H1 (cell line): ENCODE measurements at regions not wholly inside any gene's neighbourhood (a gene's known extent, or its start where the extent isn't known, plus 50 kb on each side); places are given as distances from the start of the nearest gene placed in this dataset.

ENCODE experiments used
- CHD2 ChIP-seq: IDR thresholded peaks from 2 replicates; pipeline ENCODE4 v1.6.1; 2012; ENCODE audit warnings: low read length, improper control_type of control experiment
- EP300 ChIP-seq, 2 experiments: IDR thresholded peaks; 1 replicate in 1 of 2; 2 replicates in 1 of 2; pipeline ENCODE4 v1.6.1; 2011 to 2012; ENCODE audit warnings: low read depth in 2 of 2, low read length in 2 of 2, mild to moderate bottlenecking in 2 of 2, borderline replicate concordance in 1 of 2, inconsistent platforms in 1 of 2, moderate library complexity in 1 of 2
- JUN ChIP-seq: IDR thresholded peaks from 2 replicates; pipeline ENCODE4 v1.6.1; 2011; ENCODE audit warnings: low read depth, mild to moderate bottlenecking, improper control_type of control experiment, low read length
- SP1 ChIP-seq: IDR thresholded peaks from 2 replicates; pipeline ENCODE4 v1.6.1; 2011; ENCODE audit warnings: low read depth, low read length
- TF ChIP-seq, protein P1 (sequence below): fragments of 300-600 bp; sonication (generic); IDR thresholded peaks from 2 replicates; pipeline ENCODE4 v1.7.1; 2012; ENCODE audit warnings: low read length, moderate library complexity, mild to moderate bottlenecking, inconsistent platforms; ENCODE audit not compliant: insufficient replicate concordance
- TF ChIP-seq, protein P2 (sequence below): IDR thresholded peaks from 2 replicates; pipeline ENCODE4 v1.6.1; 2012; ENCODE audit warnings: inconsistent platforms
- TF ChIP-seq, protein P3 (sequence below), 3 experiments: IDR thresholded peaks; 1 replicate in 2 of 3; 2 replicates in 1 of 3; pipeline versions ENCODE4 v1.5.1 to v1.6.1; 2011; ENCODE audit warnings: low read length in 3 of 3, mild to moderate bottlenecking in 3 of 3, inconsistent platforms in 2 of 3, low read depth in 1 of 3, moderate library complexity in 1 of 3; ENCODE audit not compliant: insufficient read depth in 1 of 3; ENCODE audit errors: control extremely low read depth in 1 of 3

DNA sequence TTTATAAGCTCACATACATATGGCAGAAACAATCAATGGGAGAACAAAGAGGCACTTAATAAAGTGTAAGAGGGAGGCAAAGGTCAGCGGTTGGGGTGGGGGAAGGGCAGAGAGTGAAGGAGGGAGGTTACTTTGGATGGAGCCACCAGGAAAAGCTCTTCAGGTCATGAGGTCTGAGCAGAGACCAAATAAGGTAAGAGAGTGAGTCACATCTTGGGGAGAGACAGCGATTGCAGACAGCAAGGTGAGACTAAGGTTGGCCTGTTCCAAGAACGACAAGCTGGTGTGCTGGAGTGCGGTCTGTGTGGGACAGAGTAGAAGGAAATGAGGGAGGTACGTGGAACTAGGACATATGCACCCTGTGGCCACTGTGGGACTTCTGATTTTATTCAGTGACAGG lies 74.3 kb upstream of the TOMM7 start (continued):
- TF ChIP-seq, protein P1, sequence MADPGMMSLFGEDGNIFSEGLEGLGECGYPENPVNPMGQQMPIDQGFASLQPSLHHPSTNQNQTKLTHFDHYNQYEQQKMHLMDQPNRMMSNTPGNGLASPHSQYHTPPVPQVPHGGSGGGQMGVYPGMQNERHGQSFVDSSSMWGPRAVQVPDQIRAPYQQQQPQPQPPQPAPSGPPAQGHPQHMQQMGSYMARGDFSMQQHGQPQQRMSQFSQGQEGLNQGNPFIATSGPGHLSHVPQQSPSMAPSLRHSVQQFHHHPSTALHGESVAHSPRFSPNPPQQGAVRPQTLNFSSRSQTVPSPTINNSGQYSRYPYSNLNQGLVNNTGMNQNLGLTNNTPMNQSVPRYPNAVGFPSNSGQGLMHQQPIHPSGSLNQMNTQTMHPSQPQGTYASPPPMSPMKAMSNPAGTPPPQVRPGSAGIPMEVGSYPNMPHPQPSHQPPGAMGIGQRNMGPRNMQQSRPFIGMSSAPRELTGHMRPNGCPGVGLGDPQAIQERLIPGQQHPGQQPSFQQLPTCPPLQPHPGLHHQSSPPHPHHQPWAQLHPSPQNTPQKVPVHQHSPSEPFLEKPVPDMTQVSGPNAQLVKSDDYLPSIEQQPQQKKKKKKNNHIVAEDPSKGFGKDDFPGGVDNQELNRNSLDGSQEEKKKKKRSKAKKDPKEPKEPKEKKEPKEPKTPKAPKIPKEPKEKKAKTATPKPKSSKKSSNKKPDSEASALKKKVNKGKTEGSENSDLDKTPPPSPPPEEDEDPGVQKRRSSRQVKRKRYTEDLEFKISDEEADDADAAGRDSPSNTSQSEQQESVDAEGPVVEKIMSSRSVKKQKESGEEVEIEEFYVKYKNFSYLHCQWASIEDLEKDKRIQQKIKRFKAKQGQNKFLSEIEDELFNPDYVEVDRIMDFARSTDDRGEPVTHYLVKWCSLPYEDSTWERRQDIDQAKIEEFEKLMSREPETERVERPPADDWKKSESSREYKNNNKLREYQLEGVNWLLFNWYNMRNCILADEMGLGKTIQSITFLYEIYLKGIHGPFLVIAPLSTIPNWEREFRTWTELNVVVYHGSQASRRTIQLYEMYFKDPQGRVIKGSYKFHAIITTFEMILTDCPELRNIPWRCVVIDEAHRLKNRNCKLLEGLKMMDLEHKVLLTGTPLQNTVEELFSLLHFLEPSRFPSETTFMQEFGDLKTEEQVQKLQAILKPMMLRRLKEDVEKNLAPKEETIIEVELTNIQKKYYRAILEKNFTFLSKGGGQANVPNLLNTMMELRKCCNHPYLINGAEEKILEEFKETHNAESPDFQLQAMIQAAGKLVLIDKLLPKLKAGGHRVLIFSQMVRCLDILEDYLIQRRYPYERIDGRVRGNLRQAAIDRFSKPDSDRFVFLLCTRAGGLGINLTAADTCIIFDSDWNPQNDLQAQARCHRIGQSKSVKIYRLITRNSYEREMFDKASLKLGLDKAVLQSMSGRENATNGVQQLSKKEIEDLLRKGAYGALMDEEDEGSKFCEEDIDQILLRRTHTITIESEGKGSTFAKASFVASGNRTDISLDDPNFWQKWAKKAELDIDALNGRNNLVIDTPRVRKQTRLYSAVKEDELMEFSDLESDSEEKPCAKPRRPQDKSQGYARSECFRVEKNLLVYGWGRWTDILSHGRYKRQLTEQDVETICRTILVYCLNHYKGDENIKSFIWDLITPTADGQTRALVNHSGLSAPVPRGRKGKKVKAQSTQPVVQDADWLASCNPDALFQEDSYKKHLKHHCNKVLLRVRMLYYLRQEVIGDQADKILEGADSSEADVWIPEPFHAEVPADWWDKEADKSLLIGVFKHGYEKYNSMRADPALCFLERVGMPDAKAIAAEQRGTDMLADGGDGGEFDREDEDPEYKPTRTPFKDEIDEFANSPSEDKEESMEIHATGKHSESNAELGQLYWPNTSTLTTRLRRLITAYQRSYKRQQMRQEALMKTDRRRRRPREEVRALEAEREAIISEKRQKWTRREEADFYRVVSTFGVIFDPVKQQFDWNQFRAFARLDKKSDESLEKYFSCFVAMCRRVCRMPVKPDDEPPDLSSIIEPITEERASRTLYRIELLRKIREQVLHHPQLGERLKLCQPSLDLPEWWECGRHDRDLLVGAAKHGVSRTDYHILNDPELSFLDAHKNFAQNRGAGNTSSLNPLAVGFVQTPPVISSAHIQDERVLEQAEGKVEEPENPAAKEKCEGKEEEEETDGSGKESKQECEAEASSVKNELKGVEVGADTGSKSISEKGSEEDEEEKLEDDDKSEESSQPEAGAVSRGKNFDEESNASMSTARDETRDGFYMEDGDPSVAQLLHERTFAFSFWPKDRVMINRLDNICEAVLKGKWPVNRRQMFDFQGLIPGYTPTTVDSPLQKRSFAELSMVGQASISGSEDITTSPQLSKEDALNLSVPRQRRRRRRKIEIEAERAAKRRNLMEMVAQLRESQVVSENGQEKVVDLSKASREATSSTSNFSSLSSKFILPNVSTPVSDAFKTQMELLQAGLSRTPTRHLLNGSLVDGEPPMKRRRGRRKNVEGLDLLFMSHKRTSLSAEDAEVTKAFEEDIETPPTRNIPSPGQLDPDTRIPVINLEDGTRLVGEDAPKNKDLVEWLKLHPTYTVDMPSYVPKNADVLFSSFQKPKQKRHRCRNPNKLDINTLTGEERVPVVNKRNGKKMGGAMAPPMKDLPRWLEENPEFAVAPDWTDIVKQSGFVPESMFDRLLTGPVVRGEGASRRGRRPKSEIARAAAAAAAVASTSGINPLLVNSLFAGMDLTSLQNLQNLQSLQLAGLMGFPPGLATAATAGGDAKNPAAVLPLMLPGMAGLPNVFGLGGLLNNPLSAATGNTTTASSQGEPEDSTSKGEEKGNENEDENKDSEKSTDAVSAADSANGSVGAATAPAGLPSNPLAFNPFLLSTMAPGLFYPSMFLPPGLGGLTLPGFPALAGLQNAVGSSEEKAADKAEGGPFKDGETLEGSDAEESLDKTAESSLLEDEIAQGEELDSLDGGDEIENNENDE = no peak
- TF ChIP-seq JUN (peak; percentile 53; the same call in 1 of the 2 replicates), EP300 (IDR thresholded peaks at IDR 0.05; ENCODE audit: borderline replicate concordance in 1 of 2, low read depth in 2 of 2, low read length in 2 of 2) (no peak; a peak in 1 of 3 replicates), CHD2 (0 out of 2 replicates have a peak, but pooled peaks have one; percentile 28), SP1 (peak; percentile 40; the same call in 1 of the 2 replicates)
- TF ChIP-seq, protein P2, sequence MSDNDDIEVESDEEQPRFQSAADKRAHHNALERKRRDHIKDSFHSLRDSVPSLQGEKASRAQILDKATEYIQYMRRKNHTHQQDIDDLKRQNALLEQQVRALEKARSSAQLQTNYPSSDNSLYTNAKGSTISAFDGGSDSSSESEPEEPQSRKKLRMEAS = 0 out of 2 replicates have a peak, but pooled peaks have one; percentile 19
- TF ChIP-seq, protein P3, sequence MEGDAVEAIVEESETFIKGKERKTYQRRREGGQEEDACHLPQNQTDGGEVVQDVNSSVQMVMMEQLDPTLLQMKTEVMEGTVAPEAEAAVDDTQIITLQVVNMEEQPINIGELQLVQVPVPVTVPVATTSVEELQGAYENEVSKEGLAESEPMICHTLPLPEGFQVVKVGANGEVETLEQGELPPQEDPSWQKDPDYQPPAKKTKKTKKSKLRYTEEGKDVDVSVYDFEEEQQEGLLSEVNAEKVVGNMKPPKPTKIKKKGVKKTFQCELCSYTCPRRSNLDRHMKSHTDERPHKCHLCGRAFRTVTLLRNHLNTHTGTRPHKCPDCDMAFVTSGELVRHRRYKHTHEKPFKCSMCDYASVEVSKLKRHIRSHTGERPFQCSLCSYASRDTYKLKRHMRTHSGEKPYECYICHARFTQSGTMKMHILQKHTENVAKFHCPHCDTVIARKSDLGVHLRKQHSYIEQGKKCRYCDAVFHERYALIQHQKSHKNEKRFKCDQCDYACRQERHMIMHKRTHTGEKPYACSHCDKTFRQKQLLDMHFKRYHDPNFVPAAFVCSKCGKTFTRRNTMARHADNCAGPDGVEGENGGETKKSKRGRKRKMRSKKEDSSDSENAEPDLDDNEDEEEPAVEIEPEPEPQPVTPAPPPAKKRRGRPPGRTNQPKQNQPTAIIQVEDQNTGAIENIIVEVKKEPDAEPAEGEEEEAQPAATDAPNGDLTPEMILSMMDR (IDR thresholded peaks at IDR 0.05; ENCODE audit: control extremely low read depth in 1 of 3, insufficient read depth in 1 of 3, low read depth in 1 of 3, low read length in 3 of 3) = no peak
